GM23338 (cell line): ENCODE measurements at regions not wholly inside any gene's neighbourhood (a gene's known extent, or its start where the extent isn't known, plus 50 kb on each side); places are given as distances from the start of the nearest gene placed in this dataset.

ENCODE experiments used
- CREB1 ChIP-seq: fragments of 250-450 bp; sonication (Bioruptor Pico); IDR thresholded peaks from 2 replicates; pipeline ENCODE4 v1.5.0; 2020; ENCODE audit warnings: low read depth, mild to moderate bottlenecking, moderate library complexity
- CTCF ChIP-seq, 2 experiments: fragments of 200-600 bp in 1 of 2; sonication (generic) in 1 of 2; conservative IDR thresholded peaks; 2 replicates each; pipeline versions ENCODE4 v1.5.1 to v1.6.1; 2016 to 2017; ENCODE audit warnings: antibody characterized with exemption in 2 of 2, low read depth in 2 of 2, mild to moderate bottlenecking in 2 of 2, moderate library complexity in 1 of 2
- ETS1 ChIP-seq: IDR thresholded peaks from 2 replicates; pipeline ENCODE4 v1.6.1; 2016; ENCODE audit warnings: antibody characterized with exemption
- EZH2 ChIP-seq: fragments of 200-600 bp; sonication (generic); IDR thresholded peaks from one replicate; pipeline ENCODE4 v1.8.0; 2017; ENCODE audit warnings: antibody characterized with exemption, mild to moderate bottlenecking, low read depth; ENCODE audit not compliant: unreplicated experiment
- POLR2AphosphoS5 ChIP-seq: IDR thresholded peaks from 2 replicates; pipeline ENCODE4 v1.6.1; 2016; ENCODE audit warnings: antibody characterized with exemption, low read depth
- REST ChIP-seq: IDR thresholded peaks from one replicate; pipeline ENCODE4 v1.6.1; 2018; ENCODE audit warnings: antibody characterized with exemption; ENCODE audit not compliant: unreplicated experiment
- ZNF331 ChIP-seq: fragments of 250-450 bp; sonication (Bioruptor Pico); IDR thresholded peaks from 2 replicates; pipeline ENCODE4 v1.5.0; 2020; ENCODE audit warnings: low read depth, mild to moderate bottlenecking, moderate library complexity
- ZNF462 ChIP-seq: fragments of 250-450 bp; sonication (Bioruptor Pico); IDR thresholded peaks from 2 replicates; pipeline ENCODE4 v1.5.0; 2020; ENCODE audit warnings: mild to moderate bottlenecking, moderate library complexity

- TF ChIP-seq CTCF (conservative IDR thresholded peaks at IDR 0.05; ENCODE audit: low read depth in 2 of 2) (no peak), ETS1 (no peak), POLR2AphosphoS5 (no peak), ZNF462 (CRISPR knock-in tag) (no peak), CREB1 (no peak), EZH2 (no peak), ZNF331 (CRISPR knock-in tag) (no peak), REST (no peak)
Measured at GRCh38 chr2:120994301-120994995, 258.8 kb downstream of the GLI2 start.
